ENCODE measurements at regions not wholly inside any gene's neighbourhood (a gene's known extent, or its start where the extent isn't known, plus 50 kb on each side); places are given as distances from the start of the nearest gene placed in this dataset.

- DNase-seq = no peak
- intact Hi-C loops (cut with micrococcal nuclease) = no loop called here
- peak; percentile 53 for ATAC-seq
These were observed 667.4 kb downstream of the NYAP2 start for GRCh38 chr2:226066873-226067272.

- intact Hi-C loops (cut with micrococcal nuclease) = no loop called here
- ATAC-seq = no peak
- DNase-seq = no peak
These were observed 666.9 kb downstream of the NYAP2 start for GRCh38 chr2:226066391-226066790.

GRCh38 chr2:226064932-226065570 is 665.5 kb downstream of the NYAP2 start:
- intact Hi-C loops (cut with micrococcal nuclease) = no loop called here
- ATAC-seq (no peak), DNase-seq (no peak)

GRCh38 chr2:226063704-226064440 is 664.4 kb downstream of the NYAP2 start:
- intact Hi-C loops (cut with micrococcal nuclease) = no loop called here
- ATAC-seq = no peak
- DNase-seq = no peak

GRCh38 chr2:226059961-226060627 is 660.6 kb downstream of the NYAP2 start:
- ATAC-seq (no peak), DNase-seq (no peak)
- intact Hi-C loops (cut with micrococcal nuclease) = no loop called here

GRCh38 chr2:226057914-226058313 is 658.4 kb downstream of the NYAP2 start:
- DNase-seq = no peak
- intact Hi-C loops (cut with micrococcal nuclease) = no loop called here
- ATAC-seq = no peak

- ATAC-seq (no peak), DNase-seq (no peak)
- intact Hi-C loops (cut with micrococcal nuclease) = no loop called here
These were observed 657.9 kb downstream of the NYAP2 start for GRCh38 chr2:226057365-226057764.

GRCh38 chr2:226052772-226053416 is 653.4 kb downstream of the NYAP2 start:
- DNase-seq = no peak
- intact Hi-C loops (cut with micrococcal nuclease) = no loop called here
- ATAC-seq = no peak

- ATAC-seq (no peak), DNase-seq (no peak)
- intact Hi-C loops (cut with micrococcal nuclease) = no loop called here
These were observed 651.3 kb downstream of the NYAP2 start for GRCh38 chr2:226050822-226051221.

GRCh38 chr2:226048611-226049010 is 649.1 kb downstream of the NYAP2 start:
- intact Hi-C loops (cut with micrococcal nuclease) = no loop called here
- DNase-seq = no peak
- no peak for ATAC-seq

- ATAC-seq (no peak), DNase-seq (no peak)
- intact Hi-C loops (cut with micrococcal nuclease) = no loop called here
These were observed 645.6 kb downstream of the NYAP2 start for GRCh38 chr2:226045080-226045479.

GRCh38 chr2:226040344-226040900 is 640.9 kb downstream of the NYAP2 start:
- intact Hi-C loops (cut with micrococcal nuclease) = no loop called here
- DNase-seq (no peak), ATAC-seq (no peak)

GRCh38 chr2:226037526-226037925 is 638.0 kb downstream of the NYAP2 start:
- ATAC-seq (no peak), DNase-seq (no peak)
- intact Hi-C loops (cut with micrococcal nuclease) = no loop called here

GRCh38 chr2:226031647-226032501 is 632.4 kb downstream of the NYAP2 start:
- DNase-seq (no peak), ATAC-seq (peak; percentile 48)
- intact Hi-C loops (cut with micrococcal nuclease) = no loop called here

GRCh38 chr2:226030788-226031646 is 631.5 kb downstream of the NYAP2 start:
- DNase-seq (peak; percentile 73), ATAC-seq (peak; percentile 97)
- intact Hi-C loops (cut with micrococcal nuclease) = no loop called here

GRCh38 chr2:226030369-226030768 is 630.9 kb downstream of the NYAP2 start:
- intact Hi-C loops (cut with micrococcal nuclease) = no loop called here
- DNase-seq (no peak), ATAC-seq (peak; percentile 22)

GRCh38 chr2:226023946-226024345 is 624.4 kb downstream of the NYAP2 start:
- ATAC-seq = no peak
- DNase-seq = no peak
- intact Hi-C loops (cut with micrococcal nuclease) = no loop called here

- DNase-seq (no peak), ATAC-seq (no peak)
- intact Hi-C loops (cut with micrococcal nuclease) = no loop called here
These were observed 623.9 kb downstream of the NYAP2 start for GRCh38 chr2:226023383-226023782.
